ENCODE measurements at regions not wholly inside any gene's neighbourhood (a gene's known extent, or its start where the extent isn't known, plus 50 kb on each side); places are given as distances from the start of the nearest gene placed in this dataset.

- Mint-ChIP-seq H3K9me3 (no peaks in the 10 kb centered on the region), H3K27me3 (no peaks in the 10 kb centered on the region), H3K4me3 (no peak overlapping the region), H3K36me3 (ENCODE audit: low read depth) (no peaks in the 10 kb centered on the region), H3K4me1 (peaks cover 15% of the 10 kb centered on the region), H3K27ac (no peak overlapping the region)
- DNase-seq, result no peak
- no peak for ATAC-seq
Measured at GRCh38 chr20:22373164-22373895, 211.0 kb downstream of the FOXA2 start.

- DNase-seq (no peak), ATAC-seq (no peak)
- H3K9me3 Mint-ChIP-seq, result peaks cover 3% of the 10 kb centered on the region
- H3K27ac Mint-ChIP-seq, result peak overlapping the region; percentile 25
- H3K36me3 Mint-ChIP-seq (ENCODE audit: low read depth), result no peaks in the 10 kb centered on the region
- no peaks in the 10 kb centered on the region for H3K27me3 Mint-ChIP-seq
- H3K4me3 Mint-ChIP-seq, result no peak overlapping the region
- peaks cover 15% of the 10 kb centered on the region for H3K4me1 Mint-ChIP-seq
Measured at GRCh38 chr20:22371843-22372242, 212.5 kb downstream of the FOXA2 start.

GRCh38 chr20:22370137-22370536 is 214.2 kb downstream of the FOXA2 start:
- ATAC-seq (no peak), DNase-seq (no peak)
- Mint-ChIP-seq H3K9me3 (peaks cover 6% of the 10 kb centered on the region), H3K27me3 (no peaks in the 10 kb centered on the region), H3K36me3 (ENCODE audit: low read depth) (no peaks in the 10 kb centered on the region), H3K27ac (no peak overlapping the region), H3K4me1 (peaks cover 15% of the 10 kb centered on the region), H3K4me3 (no peak overlapping the region)

GRCh38 chr20:22369100-22369499 is 215.3 kb downstream of the FOXA2 start:
- no peaks in the 10 kb centered on the region for H3K36me3 Mint-ChIP-seq (ENCODE audit: low read depth)
- H3K4me1 Mint-ChIP-seq, result peaks cover 15% of the 10 kb centered on the region
- no peak overlapping the region for H3K27ac Mint-ChIP-seq
- H3K27me3 Mint-ChIP-seq, result peaks cover 1% of the 10 kb centered on the region
- ATAC-seq (no peak), DNase-seq (no peak)
- peaks cover 6% of the 10 kb centered on the region for H3K9me3 Mint-ChIP-seq
- H3K4me3 Mint-ChIP-seq, result no peak overlapping the region

- DNase-seq, result no peak
- H3K9me3 Mint-ChIP-seq, result peaks cover 9% of the 10 kb centered on the region
- H3K4me1 Mint-ChIP-seq, result peaks cover 15% of the 10 kb centered on the region
- no peak overlapping the region for H3K4me3 Mint-ChIP-seq
- peaks cover 1% of the 10 kb centered on the region for H3K27me3 Mint-ChIP-seq
- ATAC-seq, result no peak
- H3K36me3 Mint-ChIP-seq (ENCODE audit: low read depth), result no peaks in the 10 kb centered on the region
- no peak overlapping the region for H3K27ac Mint-ChIP-seq
Measured at GRCh38 chr20:22368235-22368634, 216.1 kb downstream of the FOXA2 start.

- no peak overlapping the region for H3K4me3 Mint-ChIP-seq
- peaks cover 9% of the 10 kb centered on the region for H3K9me3 Mint-ChIP-seq
- H3K4me1 Mint-ChIP-seq, result peaks cover 8% of the 10 kb centered on the region
- H3K27me3 Mint-ChIP-seq, result peaks cover 1% of the 10 kb centered on the region
- ATAC-seq (no peak), DNase-seq (no peak)
- H3K27ac Mint-ChIP-seq, result no peak overlapping the region
- no peaks in the 10 kb centered on the region for H3K36me3 Mint-ChIP-seq (ENCODE audit: low read depth)
Measured at GRCh38 chr20:22366631-22367030, 217.7 kb downstream of the FOXA2 start.

- H3K27ac Mint-ChIP-seq, result no peak overlapping the region
- ATAC-seq (no peak), DNase-seq (no peak)
- peaks cover 8% of the 10 kb centered on the region for H3K9me3 Mint-ChIP-seq
- no peaks in the 10 kb centered on the region for H3K36me3 Mint-ChIP-seq (ENCODE audit: low read depth)
- H3K4me3 Mint-ChIP-seq, result no peak overlapping the region
- peaks cover 2% of the 10 kb centered on the region for H3K27me3 Mint-ChIP-seq
- no peaks in the 10 kb centered on the region for H3K4me1 Mint-ChIP-seq
Measured at GRCh38 chr20:22354647-22355046, 229.7 kb downstream of the FOXA2 start.

GRCh38 chr20:22353586-22353985 is 230.8 kb downstream of the FOXA2 start:
- no peak for ATAC-seq
- Mint-ChIP-seq H3K4me3 (no peak overlapping the region), H3K27me3 (peaks cover 2% of the 10 kb centered on the region), H3K9me3 (peaks cover 5% of the 10 kb centered on the region), H3K36me3 (ENCODE audit: low read depth) (no peaks in the 10 kb centered on the region), H3K27ac (no peak overlapping the region), H3K4me1 (no peaks in the 10 kb centered on the region)
- no peak for DNase-seq

GRCh38 chr20:22352019-22352418 is 232.4 kb downstream of the FOXA2 start:
- H3K27ac Mint-ChIP-seq, result no peak overlapping the region
- no peaks in the 10 kb centered on the region for H3K4me1 Mint-ChIP-seq
- peaks cover 2% of the 10 kb centered on the region for H3K27me3 Mint-ChIP-seq
- H3K9me3 Mint-ChIP-seq, result peaks cover 5% of the 10 kb centered on the region
- no peak for DNase-seq
- H3K4me3 Mint-ChIP-seq, result no peak overlapping the region
- no peak for ATAC-seq
- no peaks in the 10 kb centered on the region for H3K36me3 Mint-ChIP-seq (ENCODE audit: low read depth)

GRCh38 chr20:22350624-22351023 is 233.7 kb downstream of the FOXA2 start:
- no peak overlapping the region for H3K27ac Mint-ChIP-seq
- H3K4me3 Mint-ChIP-seq, result no peak overlapping the region
- no peak for ATAC-seq
- no peaks in the 10 kb centered on the region for H3K36me3 Mint-ChIP-seq (ENCODE audit: low read depth)
- H3K4me1 Mint-ChIP-seq, result peaks cover 2% of the 10 kb centered on the region
- H3K9me3 Mint-ChIP-seq, result peaks cover 5% of the 10 kb centered on the region
- peaks cover 2% of the 10 kb centered on the region for H3K27me3 Mint-ChIP-seq
- no peak for DNase-seq

- peaks cover 5% of the 10 kb centered on the region for H3K9me3 Mint-ChIP-seq
- H3K4me1 Mint-ChIP-seq, result peaks cover 2% of the 10 kb centered on the region
- peaks cover 2% of the 10 kb centered on the region for H3K27me3 Mint-ChIP-seq
- H3K4me3 Mint-ChIP-seq, result no peak overlapping the region
- DNase-seq (no peak), ATAC-seq (no peak)
- no peaks in the 10 kb centered on the region for H3K36me3 Mint-ChIP-seq (ENCODE audit: low read depth)
- H3K27ac Mint-ChIP-seq, result no peak overlapping the region
Measured at GRCh38 chr20:22348010-22348409, 236.4 kb downstream of the FOXA2 start.

- Mint-ChIP-seq H3K4me1 (peaks cover 2% of the 10 kb centered on the region), H3K36me3 (ENCODE audit: low read depth) (no peaks in the 10 kb centered on the region)
- DNase-seq, result no peak
Measured at GRCh38 chr20:22346716-22347115, 237.7 kb downstream of the FOXA2 start.

GRCh38 chr20:22343612-22344011 is 240.8 kb downstream of the FOXA2 start:
- no peaks in the 10 kb centered on the region for H3K36me3 Mint-ChIP-seq (ENCODE audit: low read depth)
- H3K27ac Mint-ChIP-seq, result no peak overlapping the region
- no peak for DNase-seq
- peaks cover 6% of the 10 kb centered on the region for H3K27me3 Mint-ChIP-seq
- H3K4me1 Mint-ChIP-seq, result peaks cover 3% of the 10 kb centered on the region
- ATAC-seq, result no peak
- no peak overlapping the region for H3K4me3 Mint-ChIP-seq
- H3K9me3 Mint-ChIP-seq, result no peaks in the 10 kb centered on the region

More at GRCh38 chr20:22346716-22347115, 237.7 kb downstream of the FOXA2 start:
- Mint-ChIP-seq H3K27ac (no peak overlapping the region), H3K4me3 (no peak overlapping the region), H3K27me3 (no peaks in the 10 kb centered on the region), H3K9me3 (peaks cover 1% of the 10 kb centered on the region)
- ATAC-seq, result no peak

GRCh38 chr20:22342410-22342809 is 242.0 kb downstream of the FOXA2 start:
- ATAC-seq, result no peak
- DNase-seq, result no peak
- Mint-ChIP-seq H3K27me3 (peaks cover 11% of the 10 kb centered on the region), H3K36me3 (ENCODE audit: low read depth) (no peaks in the 10 kb centered on the region), H3K9me3 (no peaks in the 10 kb centered on the region), H3K4me1 (peaks cover 3% of the 10 kb centered on the region), H3K27ac (no peak overlapping the region), H3K4me3 (no peak overlapping the region)

- ATAC-seq, result no peak
- DNase-seq, result no peak
- no peaks in the 10 kb centered on the region for H3K36me3 Mint-ChIP-seq (ENCODE audit: low read depth)
- no peak overlapping the region for H3K27ac Mint-ChIP-seq
- peaks cover 11% of the 10 kb centered on the region for H3K27me3 Mint-ChIP-seq
- H3K4me3 Mint-ChIP-seq, result no peak overlapping the region
- peaks cover 2% of the 10 kb centered on the region for H3K4me1 Mint-ChIP-seq
- H3K9me3 Mint-ChIP-seq, result no peaks in the 10 kb centered on the region
Measured at GRCh38 chr20:22341508-22341907, 242.9 kb downstream of the FOXA2 start.

GRCh38 chr20:22339946-22340345 is 244.4 kb downstream of the FOXA2 start:
- Mint-ChIP-seq H3K27me3 (peaks cover 11% of the 10 kb centered on the region), H3K27ac (no peak overlapping the region), H3K4me3 (no peak overlapping the region), H3K9me3 (no peaks in the 10 kb centered on the region), H3K36me3 (ENCODE audit: low read depth) (no peaks in the 10 kb centered on the region), H3K4me1 (peaks cover 1% of the 10 kb centered on the region)
- no peak for DNase-seq
- ATAC-seq, result no peak

Data from activated naive CD8-positive, alpha-beta T cell treated with anti-CD3 and anti-CD28 coated beads, Interleukin-2, amount 50 U/mL, for 24 hours (primary cell).